HCT116 (cell line): ENCODE measurements at regions not wholly inside any gene's neighbourhood (a gene's known extent, or its start where the extent isn't known, plus 50 kb on each side); places are given as distances from the start of the nearest gene placed in this dataset.

Source experiments
- CTCF ChIP-seq, 3 experiments: fragments of 200-600 bp in 1 of 3; sonication (generic) in 1 of 3; IDR thresholded peaks in 2 of 3; conservative IDR thresholded peaks in 1 of 3; 2 replicates each; pipeline ENCODE4 v1.5.1; 2012 to 2017; ENCODE audit warnings: low read depth in 2 of 3, low read length in 2 of 3, antibody characterized with exemption in 1 of 3, borderline replicate concordance in 1 of 3, control low read depth in 1 of 3, mild to moderate bottlenecking in 1 of 3, mixed read lengths in 1 of 3, mixed run types in 1 of 3, moderate library complexity in 1 of 3; ENCODE audit not compliant: insufficient read depth in 1 of 3
- EZH2 ChIP-seq: fragments of 200-600 bp; sonication (generic); IDR thresholded peaks from 2 replicates; pipeline ENCODE4 v1.6.1; 2017; ENCODE audit warnings: antibody characterized with exemption, mixed run types
- POLR2A ChIP-seq: IDR thresholded peaks from 2 replicates; pipeline ENCODE4 v1.7.0; 2011; ENCODE audit warnings: borderline replicate concordance; ENCODE audit not compliant: insufficient read depth, insufficient read length; ENCODE audit errors: extremely low read depth
- POLR2AphosphoS5 ChIP-seq: IDR thresholded peaks from 2 replicates; pipeline ENCODE4 v1.6.1; 2011; ENCODE audit warnings: mild to moderate bottlenecking, low read depth, low read length, moderate library complexity
- RAD21 ChIP-seq: IDR thresholded peaks from 2 replicates; pipeline ENCODE4 v1.6.1; 2012; ENCODE audit warnings: low read depth, mild to moderate bottlenecking
- REST ChIP-seq: IDR thresholded peaks from 2 replicates; pipeline ENCODE4 v1.6.1; 2012; ENCODE audit warnings: low read depth

- no peak for TF ChIP-seq CTCF (IDR thresholded peaks at IDR 0.05 in 2 of 3, conservative IDR thresholded peaks at IDR 0.05 in 1 of 3; ENCODE audit: borderline replicate concordance in 1 of 3, insufficient read depth in 1 of 3, low read depth in 2 of 3, low read length in 2 of 3)
- no peak for TF ChIP-seq REST
- TF ChIP-seq EZH2 = no peak
- TF ChIP-seq RAD21 = no peak
- no peak for TF ChIP-seq POLR2A
- TF ChIP-seq POLR2AphosphoS5 = no peak
Observed at GRCh38 chrX:128616933-128617332, 564.7 kb upstream of the ACTRT1 start.
